Activated CD4-positive, alpha-beta T cell treated with anti-CD3 and anti-CD28 coated beads, Interleukin-2, amount 50 U/mL, for 1 hour (primary cell): ENCODE measurements at regions not wholly inside any gene's neighbourhood (a gene's known extent, or its start where the extent isn't known, plus 50 kb on each side); places are given as distances from the start of the nearest gene placed in this dataset.
"Not testable (repeated sequence)": the region's sequence is repeated elsewhere in the genome, so short reads cannot be mapped to it uniquely, and the experiment has no call there.

Experiments
- DNase-seq: peaks from one replicate; pipeline ENCODE4 v3.0.0-alpha.2; 2020

- no peak for DNase-seq
Observed at GRCh38 chr4:138890891-138891570, 124.5 kb upstream of the NOCT start.

GRCh38 chr4:138889216-138889615, 126.4 kb upstream of the NOCT start:
- DNase-seq: no peak

GRCh38 chr4:138887741-138888140, 127.8 kb upstream of the NOCT start:
- no peak for DNase-seq

- DNase-seq: no peak
Observed at GRCh38 chr4:138887341-138887740, 128.2 kb upstream of the NOCT start.

GRCh38 chr4:138879757-138880156, 135.8 kb upstream of the NOCT start:
- no peak for DNase-seq

GRCh38 chr4:138875891-138876608, 139.5 kb upstream of the NOCT start:
- DNase-seq: no peak

GRCh38 chr4:138871555-138871875, 144.1 kb upstream of the NOCT start:
- no peak for DNase-seq

GRCh38 chr4:138870737-138871554, 144.6 kb upstream of the NOCT start:
- peak; percentile 33 for DNase-seq

GRCh38 chr4:138869631-138870030, 145.9 kb upstream of the NOCT start:
- DNase-seq: no peak

GRCh38 chr4:138869165-138869564, 146.4 kb upstream of the NOCT start:
- no peak for DNase-seq

GRCh38 chr4:138868562-138868961, 147.0 kb upstream of the NOCT start:
- no peak for DNase-seq

GRCh38 chr4:138867404-138867803, 148.2 kb upstream of the NOCT start:
- no peak for DNase-seq

- DNase-seq: no peak
Observed at GRCh38 chr4:138866314-138866713, 149.3 kb upstream of the NOCT start.

GRCh38 chr4:138865765-138866164, 149.8 kb upstream of the NOCT start:
- DNase-seq: no peak

GRCh38 chr4:138864961-138865720, 150.4 kb upstream of the NOCT start:
- DNase-seq: no peak

- DNase-seq: no peak
Observed at GRCh38 chr4:138863160-138863559, 152.4 kb upstream of the NOCT start.

GRCh38 chr4:138861135-138861534, 154.4 kb upstream of the NOCT start:
- DNase-seq: no peak

GRCh38 chr4:138860357-138860756, 155.2 kb upstream of the NOCT start:
- not testable (repeated sequence) for DNase-seq

- DNase-seq: no peak
Observed at GRCh38 chr4:138859254-138859653, 156.3 kb upstream of the NOCT start.

GRCh38 chr4:138858419-138858818, 157.2 kb upstream of the NOCT start:
- no peak for DNase-seq

GRCh38 chr4:138857416-138857815, 158.2 kb upstream of the NOCT start:
- no peak for DNase-seq

GRCh38 chr4:138852681-138853080, 162.9 kb upstream of the NOCT start:
- DNase-seq: no peak
